Left ventricle myocardium inferior (tissue), 1 donor: ENCODE measurements at regions not wholly inside any gene's neighbourhood (a gene's known extent, or its start where the extent isn't known, plus 50 kb on each side); places are given as distances from the start of the nearest gene placed in this dataset.

Source experiments
- DNase-seq: peaks from one replicate; pipeline ENCODE4 v3.0.0-alpha.2; 2020
- H3K27ac ChIP-seq: fragments of 200-600 bp; replicated peaks from 2 replicates; pipeline ENCODE4 v1.8.0; 2021
- H3K27me3 ChIP-seq: fragments of 200-600 bp; 2 replicates; pipeline ENCODE4 v1.8.0; 2021; ENCODE audit warnings: low read depth
- H3K36me3 ChIP-seq: fragments of 200-600 bp; 2 replicates; pipeline ENCODE4 v1.8.0; 2021
- H3K4me1 ChIP-seq: fragments of 200-600 bp; 2 replicates; pipeline ENCODE4 v1.8.0; 2021
- H3K4me3 ChIP-seq: fragments of 200-600 bp; 2 replicates; pipeline ENCODE4 v1.8.0; 2021; ENCODE audit warnings: mild to moderate bottlenecking, moderate library complexity
- H3K9me3 ChIP-seq: fragments of 200-600 bp; replicated peaks from 2 replicates; pipeline ENCODE4 v1.8.0; 2021
- intact Hi-C: fragments of 100-400 bp; cut with micrococcal nuclease; formaldehyde crosslinking; loops from one replicate; pipeline ENCODE4 v1.11.0; 2022
- TF ChIP-seq, protein P1 (sequence below): fragments of 200-600 bp; IDR thresholded peaks from 2 replicates; pipeline ENCODE4 v1.8.0; 2021; ENCODE audit warnings: antibody characterized with exemption, mild to moderate bottlenecking, borderline replicate concordance
- donor health status: DM: no; HTN: yes; CAD: no; lungs with severe emphysema.

DNA sequence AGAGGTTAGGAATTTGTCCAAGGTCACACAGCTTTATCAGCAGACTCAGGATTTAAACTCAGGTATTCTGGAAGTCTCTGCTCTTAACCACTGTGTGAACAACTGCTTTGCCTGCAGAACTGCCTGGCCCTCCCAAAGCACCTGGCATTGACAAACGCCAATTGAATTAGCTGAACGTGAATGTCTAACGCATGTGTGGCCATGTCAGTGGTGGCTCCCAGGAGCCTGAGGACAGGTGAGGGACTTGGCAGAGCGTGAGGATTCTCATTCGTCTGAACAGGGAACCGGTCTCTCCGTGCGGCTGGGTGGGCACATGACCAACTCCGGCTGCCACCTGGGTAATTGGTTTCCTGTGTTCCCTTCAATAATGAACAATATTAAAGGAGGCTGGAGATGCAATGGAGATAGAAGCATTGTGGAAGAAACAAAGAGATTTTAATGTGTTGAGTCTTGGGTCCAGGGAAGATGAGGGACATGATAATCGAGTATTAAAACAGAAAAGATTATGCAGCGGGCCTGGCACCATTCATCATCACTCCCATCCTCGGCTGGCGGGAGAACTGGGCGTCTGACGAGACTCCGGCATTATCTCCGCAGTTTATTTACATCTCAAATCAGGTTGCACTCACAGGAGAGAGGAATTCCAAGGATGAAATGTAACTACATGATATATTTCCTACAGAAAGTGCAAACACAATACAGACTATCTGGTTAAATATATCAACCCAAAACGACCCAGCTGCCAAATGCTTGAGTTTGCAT, 113.5 kb downstream of the NPIPB5 start:
- Histone ChIP-seq H3K4me1 (no peaks in the 10 kb centered on the region), H3K27ac (no peak overlapping the region), H3K36me3 (no peaks in the 10 kb centered on the region), H3K9me3 (peaks cover 9% of the 10 kb centered on the region), H3K4me3 (no peak overlapping the region), H3K27me3 (peaks cover 72% of the 10 kb centered on the region)
- intact Hi-C loops: no loop called here
- no peak for DNase-seq
- TF ChIP-seq, protein P1, sequence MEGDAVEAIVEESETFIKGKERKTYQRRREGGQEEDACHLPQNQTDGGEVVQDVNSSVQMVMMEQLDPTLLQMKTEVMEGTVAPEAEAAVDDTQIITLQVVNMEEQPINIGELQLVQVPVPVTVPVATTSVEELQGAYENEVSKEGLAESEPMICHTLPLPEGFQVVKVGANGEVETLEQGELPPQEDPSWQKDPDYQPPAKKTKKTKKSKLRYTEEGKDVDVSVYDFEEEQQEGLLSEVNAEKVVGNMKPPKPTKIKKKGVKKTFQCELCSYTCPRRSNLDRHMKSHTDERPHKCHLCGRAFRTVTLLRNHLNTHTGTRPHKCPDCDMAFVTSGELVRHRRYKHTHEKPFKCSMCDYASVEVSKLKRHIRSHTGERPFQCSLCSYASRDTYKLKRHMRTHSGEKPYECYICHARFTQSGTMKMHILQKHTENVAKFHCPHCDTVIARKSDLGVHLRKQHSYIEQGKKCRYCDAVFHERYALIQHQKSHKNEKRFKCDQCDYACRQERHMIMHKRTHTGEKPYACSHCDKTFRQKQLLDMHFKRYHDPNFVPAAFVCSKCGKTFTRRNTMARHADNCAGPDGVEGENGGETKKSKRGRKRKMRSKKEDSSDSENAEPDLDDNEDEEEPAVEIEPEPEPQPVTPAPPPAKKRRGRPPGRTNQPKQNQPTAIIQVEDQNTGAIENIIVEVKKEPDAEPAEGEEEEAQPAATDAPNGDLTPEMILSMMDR: no peak

DNA sequence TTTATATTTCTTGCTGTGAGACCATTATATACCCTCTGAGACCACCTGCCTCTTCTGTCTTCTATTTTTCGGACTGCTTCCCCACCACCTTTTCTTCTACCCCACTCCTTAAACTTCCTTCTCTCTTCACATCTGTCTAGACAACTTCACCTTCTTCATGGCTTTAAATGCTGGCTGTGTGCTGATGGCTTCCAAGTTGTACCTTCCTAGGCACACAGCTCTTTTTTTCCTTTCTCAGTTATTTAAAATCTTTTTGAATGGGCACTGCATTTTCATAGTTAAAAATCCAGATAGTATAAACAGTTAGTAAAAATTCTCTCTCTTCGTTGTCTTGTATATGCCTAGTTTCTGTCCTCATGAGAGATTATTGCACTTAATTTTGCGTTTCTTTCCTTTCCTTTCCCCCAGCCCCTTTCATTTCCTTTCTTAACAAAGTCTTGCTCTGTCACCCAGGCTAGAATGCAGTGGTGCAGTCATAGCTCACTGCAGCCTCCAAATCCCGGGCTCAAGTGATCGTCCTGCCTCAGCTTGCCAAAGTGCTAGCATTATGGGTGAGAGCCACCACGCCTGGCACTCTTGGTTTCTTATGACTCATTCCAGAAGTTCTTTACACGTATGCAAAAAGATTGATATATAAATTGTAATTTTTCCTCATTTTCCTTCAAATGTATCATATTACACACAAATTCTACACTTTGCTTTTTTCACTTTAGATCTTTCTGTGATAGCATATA, 114.3 kb downstream of the NPIPB5 start:
- TF ChIP-seq, protein P1: no peak
- intact Hi-C loops: no loop called here
- Histone ChIP-seq H3K4me1 (no peaks in the 10 kb centered on the region), H3K27ac (no peak overlapping the region), H3K9me3 (peaks cover 9% of the 10 kb centered on the region), H3K4me3 (no peak overlapping the region), H3K36me3 (no peaks in the 10 kb centered on the region), H3K27me3 (peaks cover 65% of the 10 kb centered on the region)
- no peak for DNase-seq

DNA sequence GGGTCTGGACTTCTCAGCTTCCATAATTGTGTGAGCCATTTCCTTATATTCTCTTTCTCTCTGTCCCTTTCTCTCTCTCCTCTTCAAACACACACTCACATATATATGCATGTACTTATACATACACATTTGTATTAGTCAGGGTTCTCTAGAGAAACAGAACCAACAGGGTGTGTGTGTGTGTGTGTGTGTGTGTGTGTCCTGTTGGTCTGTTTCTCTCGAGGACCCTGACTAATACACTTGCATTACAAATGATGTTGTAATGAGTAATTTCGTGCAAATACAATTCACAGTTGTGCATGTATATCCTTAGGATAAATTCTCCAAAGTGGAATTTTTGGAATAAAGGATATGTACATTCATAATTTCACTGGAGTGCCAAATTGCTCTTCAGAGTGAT, 115.3 kb downstream of the NPIPB5 start:
- Histone ChIP-seq H3K4me1 (no peaks in the 10 kb centered on the region), H3K4me3 (no peak overlapping the region), H3K27me3 (peaks cover 59% of the 10 kb centered on the region), H3K9me3 (peaks cover 9% of the 10 kb centered on the region), H3K36me3 (no peaks in the 10 kb centered on the region), H3K27ac (no peak overlapping the region)
- DNase-seq: no peak
- intact Hi-C loops: no loop called here
- TF ChIP-seq, protein P1: no peak

DNA sequence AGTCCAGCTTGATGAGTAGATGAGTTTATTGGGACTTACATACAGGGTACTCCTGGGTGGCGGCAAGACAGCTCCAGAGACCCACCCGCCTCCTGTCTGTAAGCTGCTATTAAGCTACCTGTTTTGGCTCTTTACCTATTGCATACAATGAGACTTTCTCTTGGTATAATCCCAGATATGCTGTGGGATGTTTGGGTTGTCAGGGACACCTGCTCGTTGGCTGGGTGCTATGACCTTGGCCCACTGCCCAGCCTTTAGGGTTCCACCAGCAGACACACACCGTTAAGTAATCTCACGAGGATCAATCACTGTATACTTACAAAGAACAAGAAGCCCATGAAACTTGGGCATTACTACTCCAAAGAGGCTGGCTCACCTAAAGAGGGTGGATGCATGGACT, 116.4 kb downstream of the NPIPB5 start:
- no peak for DNase-seq
- Histone ChIP-seq H3K9me3 (peaks cover 9% of the 10 kb centered on the region), H3K36me3 (no peaks in the 10 kb centered on the region), H3K27me3 (peaks cover 50% of the 10 kb centered on the region), H3K4me3 (no peak overlapping the region), H3K27ac (no peak overlapping the region), H3K4me1 (no peaks in the 10 kb centered on the region)
- intact Hi-C loops: no loop called here
- TF ChIP-seq, protein P1: no peak

DNA sequence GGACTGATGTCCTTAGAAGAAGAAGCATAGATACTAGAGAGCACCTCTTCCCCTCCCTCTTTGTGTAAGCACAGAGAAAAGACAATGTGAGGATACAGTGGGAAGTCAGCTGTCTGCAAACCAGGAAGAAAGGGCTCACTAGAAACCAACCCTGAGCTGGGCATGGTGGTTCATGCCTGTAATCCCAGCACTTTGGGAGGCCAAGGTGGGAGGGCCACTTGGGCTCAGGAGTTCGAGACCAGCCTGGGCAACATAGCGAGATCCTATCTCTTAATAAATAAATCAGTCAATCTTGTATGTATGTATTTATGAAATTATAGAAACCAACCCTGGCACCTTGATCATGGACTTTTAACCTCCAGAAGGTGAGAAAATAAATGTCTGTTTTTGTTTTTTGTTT, 118.3 kb downstream of the NPIPB5 start:
- Histone ChIP-seq H3K36me3 (no peaks in the 10 kb centered on the region), H3K4me1 (no peaks in the 10 kb centered on the region), H3K4me3 (no peak overlapping the region), H3K27me3 (peaks cover 50% of the 10 kb centered on the region), H3K27ac (no peak overlapping the region), H3K9me3 (peaks cover 9% of the 10 kb centered on the region)
- DNase-seq: no peak
- intact Hi-C loops: no loop called here
- TF ChIP-seq, protein P1: no peak
